ENCODE measurements at regions not wholly inside any gene's neighbourhood (a gene's known extent, or its start where the extent isn't known, plus 50 kb on each side); places are given as distances from the start of the nearest gene placed in this dataset.

- H3K27me3 Mint-ChIP-seq: no peaks in the 10 kb centered on the region
- no peak overlapping the region for H3K4me3 ChIP-seq (ENCODE audit: control extremely low read depth in 1 of 5, extremely low read depth in 1 of 5, insufficient read depth in 1 of 5, low read depth in 2 of 5, low read length in 4 of 5)
- H3K4me3 Mint-ChIP-seq: no peak overlapping the region
- ATAC-seq (ENCODE audit: low read depth) (no peak), DNase-seq (no peak)
- H3K79me2 ChIP-seq (ENCODE audit: control insufficient read depth, insufficient read depth, low read length): no peaks in the 10 kb centered on the region
- no peak overlapping the region for H3K9ac ChIP-seq (ENCODE audit: low read length)
- H3K9me3 Mint-ChIP-seq (ENCODE audit: insufficient read depth): no peaks in the 10 kb centered on the region
- H3K27ac Mint-ChIP-seq: no peak overlapping the region
- no peaks in the 10 kb centered on the region for H3K27me3 ChIP-seq (replicated peaks in 1 of 4; ENCODE audit: control extremely low read depth in 1 of 4, control insufficient read depth in 3 of 4, insufficient read depth in 4 of 4, low read length in 3 of 4)
- H3K9me3 ChIP-seq (ENCODE audit: control extremely low read depth in 1 of 3, control insufficient read depth in 2 of 3, insufficient read depth in 1 of 3, low read length in 2 of 3): no peaks in the 10 kb centered on the region
- ChIA-PET CTCF (no interaction called here), POLR2A (no interaction called here)
- H3K4me1 Mint-ChIP-seq: peaks cover 5% of the 10 kb centered on the region
- no peak overlapping the region for H3K27ac ChIP-seq (ENCODE audit: low read length in 2 of 2)
- TF ChIP-seq EZH2 (IDR thresholded peaks at IDR 0.05; ENCODE audit: borderline replicate concordance, insufficient read depth, low read depth, low read length, poor library complexity, severe bottlenecking): no peak
- TF ChIP-seq CTCF (IDR thresholded peaks at IDR 0.05): no peak
- H4K20me1 ChIP-seq (ENCODE audit: control insufficient read depth, insufficient read depth, low read length, poor library complexity, severe bottlenecking): no peaks in the 10 kb centered on the region
- intact Hi-C loops (cut with micrococcal nuclease): no loop called here
- 20% methylated on average over 1 of the region's 1 CpG for WGBS (ENCODE audit: insufficient coverage)
- H3K36me3 ChIP-seq (replicated peaks in 1 of 2; ENCODE audit: control extremely low read depth in 1 of 2, control insufficient read depth in 1 of 2, extremely low read depth in 1 of 2, insufficient read depth in 2 of 2, low read length in 1 of 2): no peaks in the 10 kb centered on the region
- H3K4me2 ChIP-seq (replicated peaks; ENCODE audit: low read depth, low read length, poor library complexity, severe bottlenecking): no peak overlapping the region
- no peaks in the 10 kb centered on the region for H3K4me1 ChIP-seq (ENCODE audit: control insufficient read depth in 2 of 2, insufficient read depth in 2 of 2, low read length in 2 of 2)
- H2AFZ ChIP-seq (ENCODE audit: insufficient read depth, low read depth, low read length, poor library complexity, severe bottlenecking): no peak overlapping the region
Measured at GRCh38 chr14:42628602-42629001, 1021.9 kb downstream of the LRFN5 start.

GRCh38 chr14:42626986-42627385 lies 1020.3 kb downstream of the LRFN5 start:
- peaks cover 5% of the 10 kb centered on the region for H3K4me1 Mint-ChIP-seq
- H3K27ac ChIP-seq (ENCODE audit: low read length in 2 of 2): no peak overlapping the region
- no peaks in the 10 kb centered on the region for H3K27me3 ChIP-seq (replicated peaks in 1 of 4; ENCODE audit: control extremely low read depth in 1 of 4, control insufficient read depth in 3 of 4, insufficient read depth in 4 of 4, low read length in 3 of 4)
- H3K4me3 Mint-ChIP-seq: no peak overlapping the region
- ATAC-seq (ENCODE audit: low read depth): no peak
- H3K27ac Mint-ChIP-seq: no peak overlapping the region
- intact Hi-C loops (cut with micrococcal nuclease): no loop called here
- H3K4me2 ChIP-seq (replicated peaks; ENCODE audit: low read depth, low read length, poor library complexity, severe bottlenecking): no peak overlapping the region
- POLR2A ChIA-PET: no interaction called here
- no peaks in the 10 kb centered on the region for H3K79me2 ChIP-seq (ENCODE audit: control insufficient read depth, insufficient read depth, low read length)
- CTCF ChIA-PET: no interaction called here
- no peak overlapping the region for H3K9ac ChIP-seq (ENCODE audit: low read length)
- no peak for TF ChIP-seq CTCF (IDR thresholded peaks at IDR 0.05)
- TF ChIP-seq EZH2 (IDR thresholded peaks at IDR 0.05; ENCODE audit: borderline replicate concordance, insufficient read depth, low read depth, low read length, poor library complexity, severe bottlenecking): no peak
- no peaks in the 10 kb centered on the region for H3K9me3 Mint-ChIP-seq (ENCODE audit: insufficient read depth)
- H3K9me3 ChIP-seq (ENCODE audit: control extremely low read depth in 1 of 3, control insufficient read depth in 2 of 3, insufficient read depth in 1 of 3, low read length in 2 of 3): no peaks in the 10 kb centered on the region
- DNase-seq: no peak
- no peak overlapping the region for H2AFZ ChIP-seq (ENCODE audit: insufficient read depth, low read depth, low read length, poor library complexity, severe bottlenecking)
- H4K20me1 ChIP-seq (ENCODE audit: control insufficient read depth, insufficient read depth, low read length, poor library complexity, severe bottlenecking): no peaks in the 10 kb centered on the region
- no peaks in the 10 kb centered on the region for H3K4me1 ChIP-seq (ENCODE audit: control insufficient read depth in 2 of 2, insufficient read depth in 2 of 2, low read length in 2 of 2)
- no peaks in the 10 kb centered on the region for H3K27me3 Mint-ChIP-seq
- H3K4me3 ChIP-seq (ENCODE audit: control extremely low read depth in 1 of 5, extremely low read depth in 1 of 5, insufficient read depth in 1 of 5, low read depth in 2 of 5, low read length in 4 of 5): no peak overlapping the region
- no peaks in the 10 kb centered on the region for H3K36me3 ChIP-seq (replicated peaks in 1 of 2; ENCODE audit: control extremely low read depth in 1 of 2, control insufficient read depth in 1 of 2, extremely low read depth in 1 of 2, insufficient read depth in 2 of 2, low read length in 1 of 2)

Measured in B cell (primary cell).